ENCODE measurements at regions not wholly inside any gene's neighbourhood (a gene's known extent, or its start where the extent isn't known, plus 50 kb on each side); places are given as distances from the start of the nearest gene placed in this dataset.

DNA sequence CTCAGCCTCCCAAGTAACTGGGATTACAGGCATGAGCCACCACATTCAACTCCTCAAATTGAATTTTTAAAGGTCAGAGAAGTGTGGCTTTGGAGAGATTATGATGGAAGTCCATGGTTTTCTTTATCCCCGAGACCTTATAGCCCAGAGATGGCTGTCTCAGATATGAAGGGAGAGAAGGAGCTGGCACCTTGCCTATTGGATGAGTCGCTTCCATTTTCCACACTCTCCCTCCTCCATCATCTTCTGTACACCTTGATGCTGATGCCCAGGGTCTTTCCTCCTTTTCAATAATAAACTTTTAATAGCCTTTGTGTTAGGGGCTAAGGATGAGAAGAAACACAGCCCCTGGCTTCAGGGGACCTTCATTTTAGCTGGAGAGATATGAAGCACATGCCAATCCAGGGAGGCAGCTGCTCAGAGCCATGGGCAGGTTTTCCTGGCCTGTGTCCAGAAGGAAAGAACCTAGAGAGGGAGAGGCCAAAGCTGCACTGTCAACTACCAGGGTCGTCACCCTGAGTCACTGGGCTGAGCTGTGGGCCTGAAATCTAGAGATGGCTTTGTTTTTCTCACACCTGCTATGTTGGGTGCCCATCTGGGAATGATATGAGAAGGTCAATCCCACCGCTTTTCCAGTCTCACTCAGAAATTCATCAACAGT is 146.0 kb upstream of the SERTAD2 start:
- H3K4me1 ChIP-seq: peaks cover 0 to 5% (median 0%) of the 10 kb centered on the region in 4 donors
- no peaks in the 10 kb centered on the region for H3K36me3 ChIP-seq
- no peak overlapping the region for H3K27ac ChIP-seq
- DNase-seq (ENCODE audit: low spot score in 2 of 2): no peak
- H3K4me3 ChIP-seq: no peak overlapping the region
- no peak for TF ChIP-seq POLR2A (IDR thresholded peaks at IDR 0.05)
- no peak for TF ChIP-seq CTCF (IDR thresholded peaks at IDR 0.05)
- TF ChIP-seq EP300 (IDR thresholded peaks at IDR 0.05): no peak
- WGBS, 2 donors: 90 to 100% methylated on average over 4 of the region's 4 CpGs
- H3K27me3 ChIP-seq: no peaks in the 10 kb centered on the region
- H3K9me3 ChIP-seq: no peaks in the 10 kb centered on the region

DNA sequence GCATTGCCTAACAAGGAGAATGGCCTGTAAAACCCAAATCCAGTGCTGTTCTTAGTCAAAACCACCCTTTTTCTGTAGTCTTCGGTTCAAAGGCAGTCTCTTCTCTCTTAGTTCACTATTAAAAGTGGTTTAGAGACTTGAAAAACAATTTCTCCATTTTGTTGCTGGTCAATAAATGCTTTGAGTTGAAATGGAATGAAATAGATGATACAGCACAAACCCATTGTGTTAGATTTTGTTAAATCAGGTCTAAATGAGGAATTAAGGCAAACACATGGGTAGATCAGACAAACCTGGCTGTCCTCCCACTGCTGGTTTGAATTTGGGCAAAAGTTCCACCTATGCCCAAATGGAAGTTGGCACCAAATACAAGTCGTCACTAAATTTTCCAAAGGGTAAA is 150.1 kb upstream of the SERTAD2 start:
- Histone ChIP-seq H3K36me3 (no peaks in the 10 kb centered on the region), H3K9me3 (no peaks in the 10 kb centered on the region), H3K4me3 (no peak overlapping the region), H3K27me3 (no peaks in the 10 kb centered on the region), H3K4me1 (no peaks in the 10 kb centered on the region), H3K27ac (no peak overlapping the region)
- TF ChIP-seq CTCF (IDR thresholded peaks at IDR 0.05): no peak
- TF ChIP-seq POLR2A (IDR thresholded peaks at IDR 0.05): no peak
- TF ChIP-seq EP300 (IDR thresholded peaks at IDR 0.05): no peak
- no peak for DNase-seq (ENCODE audit: low spot score in 2 of 2)
- 72 to 86% methylated on average over 2 of the region's 2 CpGs for WGBS, 2 donors

- H3K27ac ChIP-seq: no peak overlapping the region
- 82 to 91% methylated on average over 3 of the region's 3 CpGs for WGBS, 2 donors
- DNase-seq (ENCODE audit: low spot score in 2 of 2): no peak
- H3K27me3 ChIP-seq: no peaks in the 10 kb centered on the region
- no peak overlapping the region for H3K4me3 ChIP-seq
- TF ChIP-seq EP300 (IDR thresholded peaks at IDR 0.05): no peak
- TF ChIP-seq CTCF (IDR thresholded peaks at IDR 0.05): no peak
- H3K4me1 ChIP-seq: no peaks in the 10 kb centered on the region
- no peaks in the 10 kb centered on the region for H3K9me3 ChIP-seq
- no peaks in the 10 kb centered on the region for H3K36me3 ChIP-seq
These were observed 150.9 kb upstream of the SERTAD2 start for GRCh38 chr2:64804651-64805050.

DNA sequence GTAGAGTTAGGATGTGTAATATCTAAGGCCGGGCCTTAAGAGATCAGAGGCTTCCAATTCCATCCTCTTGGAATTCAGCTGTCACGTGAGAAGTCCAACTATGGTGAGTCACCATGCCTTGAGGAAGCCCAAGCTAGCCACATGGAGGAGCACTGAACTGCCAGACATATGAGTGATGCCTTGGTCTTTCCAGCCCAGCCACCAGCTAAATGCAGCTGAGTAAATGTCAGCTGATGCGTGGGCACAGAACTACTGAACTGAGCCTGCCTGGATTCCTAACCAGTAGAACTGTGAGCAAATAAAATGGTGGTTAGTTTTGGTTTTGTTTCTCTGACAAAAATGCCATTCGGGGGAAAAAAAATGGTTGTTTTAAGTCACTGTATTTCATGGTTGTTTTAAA is 153.7 kb upstream of the SERTAD2 start:
- WGBS, 2 donors: 66 to 67% methylated on average over 4 of the region's 4 CpGs
- TF ChIP-seq CTCF (IDR thresholded peaks at IDR 0.05) (no peak), POLR2A (IDR thresholded peaks at IDR 0.05) (no peak), EP300 (IDR thresholded peaks at IDR 0.05) (no peak)
- no peaks in the 10 kb centered on the region for H3K9me3 ChIP-seq
- no peaks in the 10 kb centered on the region for H3K27me3 ChIP-seq
- H3K4me3 ChIP-seq: no peak overlapping the region
- H3K27ac ChIP-seq: no peak overlapping the region
- no peak for DNase-seq (ENCODE audit: low spot score in 2 of 2)
- H3K4me1 ChIP-seq: no peaks in the 10 kb centered on the region
- H3K36me3 ChIP-seq: no peaks in the 10 kb centered on the region

GRCh38 chr2:64808092-64808491 is 154.4 kb upstream of the SERTAD2 start:
- no peak for TF ChIP-seq POLR2A (IDR thresholded peaks at IDR 0.05)
- TF ChIP-seq EP300 (IDR thresholded peaks at IDR 0.05): no peak
- no peak for TF ChIP-seq CTCF (IDR thresholded peaks at IDR 0.05)
- Histone ChIP-seq H3K36me3 (no peaks in the 10 kb centered on the region), H3K4me3 (no peak overlapping the region), H3K9me3 (no peaks in the 10 kb centered on the region), H3K27ac (no peak overlapping the region), H3K27me3 (no peaks in the 10 kb centered on the region), H3K4me1 (peaks cover 0 to 4% (median 0%) of the 10 kb centered on the region in 4 donors)
- 81 to 92% methylated on average over 2 of the region's 2 CpGs for WGBS, 2 donors
- no peak for DNase-seq (ENCODE audit: low spot score in 2 of 2)
